HAP-1 (cell line): ENCODE measurements at regions not wholly inside any gene's neighbourhood (a gene's known extent, or its start where the extent isn't known, plus 50 kb on each side); places are given as distances from the start of the nearest gene placed in this dataset.

Experiments used
- DNase-seq, 2 experiments: peaks; one replicate each; pipeline ENCODE4 v3.0.0-alpha.2; 2016 to 2020; ENCODE audit warnings: low spot score in 2 of 2
- H3K27me3 ChIP-seq: fragments of 250-450 bp; sonication (Bioruptor Pico); 2 replicates; pipeline ENCODE4 v1.5.1; 2020; ENCODE audit warnings: low read depth, mild to moderate bottlenecking, moderate library complexity
- H3K36me3 ChIP-seq: fragments of 250-450 bp; sonication (Bioruptor Pico); replicated peaks from 2 replicates; pipeline ENCODE4 v1.5.1; 2020; ENCODE audit warnings: mild to moderate bottlenecking
- H3K4me1 ChIP-seq: fragments of 250-450 bp; sonication (Bioruptor Pico); 2 replicates; pipeline ENCODE4 v1.5.1; 2020; ENCODE audit warnings: mild to moderate bottlenecking
- H3K4me3 ChIP-seq: fragments of 250-450 bp; sonication (Bioruptor Pico); 2 replicates; pipeline ENCODE4 v1.5.1; 2020; ENCODE audit warnings: mild to moderate bottlenecking, moderate library complexity
- H3K9me3 ChIP-seq: fragments of 250-450 bp; sonication (Bioruptor Pico); 2 replicates; pipeline ENCODE4 v1.5.1; 2020; ENCODE audit warnings: mild to moderate bottlenecking, moderate library complexity
- in situ Hi-C: fragments of 300-500 bp; cut with MboI; formaldehyde crosslinking; loops from 3 replicates; pipeline ENCODE4 v1.14.3; 2020; ENCODE audit warnings: low sequenced_read_pairs, inconsistent platforms, mixed read lengths

- H3K4me3 ChIP-seq = no peak overlapping the region
- in situ Hi-C loops = no loop called here
Observed at GRCh38 chr5:8445139-8445538, 576.2 kb downstream of the MTRR start.

DNA sequence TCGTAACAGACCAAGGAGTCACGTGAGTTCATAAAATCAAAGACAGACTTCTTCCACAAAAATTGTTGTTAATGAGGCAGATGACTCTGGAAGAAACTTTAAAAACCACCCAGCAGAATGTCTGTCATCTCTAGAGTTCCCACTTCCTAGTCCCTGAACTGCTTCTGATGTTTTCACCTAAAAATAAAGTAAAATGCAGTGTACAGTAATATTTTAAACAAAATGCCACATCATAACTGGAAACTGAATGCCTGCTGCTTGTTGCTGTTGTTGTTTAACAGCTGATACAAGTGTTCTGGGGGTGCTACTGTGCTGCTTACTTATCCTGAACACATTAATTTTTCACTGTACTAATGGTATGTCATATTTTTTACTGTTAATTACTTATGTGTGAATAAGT lies 577.2 kb downstream of the MTRR start:
- Histone ChIP-seq H3K27me3 (no peaks in the 10 kb centered on the region), H3K9me3 (no peaks in the 10 kb centered on the region), H3K4me3 (no peak overlapping the region), H3K36me3 (no peaks in the 10 kb centered on the region), H3K4me1 (no peaks in the 10 kb centered on the region)
- in situ Hi-C loops = no loop called here
- DNase-seq = no peak

More at GRCh38 chr5:8445139-8445538, 576.2 kb downstream of the MTRR start:
- H3K9me3 ChIP-seq = no peaks in the 10 kb centered on the region
- H3K36me3 ChIP-seq = no peaks in the 10 kb centered on the region
- H3K27me3 ChIP-seq = no peaks in the 10 kb centered on the region
- no peak for DNase-seq
- H3K4me1 ChIP-seq = no peaks in the 10 kb centered on the region

- Histone ChIP-seq H3K9me3 (no peaks in the 10 kb centered on the region), H3K4me3 (no peak overlapping the region), H3K36me3 (no peaks in the 10 kb centered on the region), H3K4me1 (no peaks in the 10 kb centered on the region), H3K27me3 (no peaks in the 10 kb centered on the region)
- in situ Hi-C loops = no loop called here
- no peak for DNase-seq
Observed at GRCh38 chr5:8456846-8457186, 587.9 kb downstream of the MTRR start.

GRCh38 chr5:8457187-8458037 lies 588.5 kb downstream of the MTRR start:
- H3K4me3 ChIP-seq = no peak overlapping the region
- in situ Hi-C loops = no loop called here
- no peak for DNase-seq

GRCh38 chr5:8458038-8458383 lies 589.1 kb downstream of the MTRR start:
- Histone ChIP-seq H3K9me3 (no peaks in the 10 kb centered on the region), H3K4me1 (no peaks in the 10 kb centered on the region), H3K36me3 (no peaks in the 10 kb centered on the region), H3K4me3 (no peak overlapping the region), H3K27me3 (no peaks in the 10 kb centered on the region)
- DNase-seq = no peak
- in situ Hi-C loops = no loop called here

More at GRCh38 chr5:8457187-8458037, 588.5 kb downstream of the MTRR start:
- Histone ChIP-seq H3K4me1 (no peaks in the 10 kb centered on the region), H3K27me3 (no peaks in the 10 kb centered on the region), H3K9me3 (no peaks in the 10 kb centered on the region), H3K36me3 (no peaks in the 10 kb centered on the region)

DNA sequence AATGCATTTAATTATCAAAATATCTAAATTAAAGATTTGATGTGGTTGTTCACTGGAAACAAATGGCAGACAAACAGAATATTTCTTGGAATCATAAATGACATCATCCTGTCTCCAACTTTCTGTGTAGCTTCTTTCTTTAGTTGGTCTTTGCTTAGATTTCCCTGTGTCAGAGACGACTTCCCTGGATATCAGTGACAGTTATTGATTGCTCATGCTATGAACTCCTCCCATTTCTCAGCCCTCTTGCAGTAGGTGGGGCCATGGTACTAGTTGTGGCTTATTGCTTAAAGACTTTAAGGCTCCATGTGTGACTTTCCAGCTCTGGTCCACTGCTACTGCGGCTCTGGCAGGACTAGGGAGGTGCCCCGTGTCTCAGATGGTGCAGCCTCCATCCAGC lies 592.6 kb downstream of the MTRR start:
- no peaks in the 10 kb centered on the region for H3K36me3 ChIP-seq
- H3K4me1 ChIP-seq = no peaks in the 10 kb centered on the region
- no peak overlapping the region for H3K4me3 ChIP-seq
- H3K27me3 ChIP-seq = no peaks in the 10 kb centered on the region
- in situ Hi-C loops = no loop called here
- H3K9me3 ChIP-seq = no peaks in the 10 kb centered on the region
- DNase-seq = no peak

DNA sequence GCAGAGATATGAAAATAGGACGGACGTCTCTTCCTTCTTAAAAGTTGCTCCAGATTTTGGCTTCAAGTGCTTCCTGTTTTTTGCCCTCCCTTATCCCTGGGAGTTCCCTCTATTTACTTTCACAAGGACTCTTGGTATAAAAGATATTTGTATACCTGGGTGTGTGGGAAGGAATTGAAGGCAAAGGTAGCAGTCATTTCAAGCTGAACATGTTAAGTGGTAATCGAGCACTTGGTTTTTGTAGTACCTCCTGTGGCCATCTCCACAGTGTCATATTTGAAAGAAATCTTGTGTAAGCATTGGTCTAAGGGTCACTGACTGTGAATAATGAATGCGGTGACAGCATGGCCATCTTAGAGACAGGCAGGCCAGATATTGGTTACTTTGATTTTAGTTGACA lies 593.6 kb downstream of the MTRR start:
- in situ Hi-C loops = no loop called here
- no peaks in the 10 kb centered on the region for H3K36me3 ChIP-seq

DNA sequence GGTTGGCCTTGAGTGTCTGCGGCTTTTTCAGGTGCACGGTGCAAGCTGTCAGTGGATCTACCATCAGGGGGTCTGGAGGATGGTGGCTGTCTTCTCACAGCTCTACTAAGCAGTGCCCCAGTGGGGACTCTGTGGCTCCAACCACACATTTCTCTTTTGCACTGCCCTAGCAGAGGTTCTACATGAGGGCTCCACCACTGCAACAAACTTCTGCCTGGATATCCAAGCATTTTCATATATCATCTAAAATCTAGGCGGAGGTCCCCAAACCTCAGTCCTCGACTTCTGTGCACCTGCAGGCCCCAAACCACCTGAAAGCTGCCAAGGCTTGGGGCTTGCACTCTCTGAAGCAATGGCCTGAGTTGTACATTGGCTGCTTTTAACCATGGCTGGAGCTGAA lies 601.5 kb downstream of the MTRR start:
- no peak overlapping the region for H3K4me3 ChIP-seq
- no peak for DNase-seq
- no peaks in the 10 kb centered on the region for H3K4me1 ChIP-seq
- no peaks in the 10 kb centered on the region for H3K27me3 ChIP-seq
- no peaks in the 10 kb centered on the region for H3K36me3 ChIP-seq
- 0 out of 2 replicates have a peak, but pooled peaks cover 2% of the 10 kb centered on the region for H3K9me3 ChIP-seq
- in situ Hi-C loops = no loop called here

More for the DNA sequence above, 593.6 kb downstream of the MTRR start:
- Histone ChIP-seq H3K4me1 (no peaks in the 10 kb centered on the region), H3K27me3 (no peaks in the 10 kb centered on the region), H3K9me3 (no peaks in the 10 kb centered on the region), H3K4me3 (no peak overlapping the region)
- no peak for DNase-seq

DNA sequence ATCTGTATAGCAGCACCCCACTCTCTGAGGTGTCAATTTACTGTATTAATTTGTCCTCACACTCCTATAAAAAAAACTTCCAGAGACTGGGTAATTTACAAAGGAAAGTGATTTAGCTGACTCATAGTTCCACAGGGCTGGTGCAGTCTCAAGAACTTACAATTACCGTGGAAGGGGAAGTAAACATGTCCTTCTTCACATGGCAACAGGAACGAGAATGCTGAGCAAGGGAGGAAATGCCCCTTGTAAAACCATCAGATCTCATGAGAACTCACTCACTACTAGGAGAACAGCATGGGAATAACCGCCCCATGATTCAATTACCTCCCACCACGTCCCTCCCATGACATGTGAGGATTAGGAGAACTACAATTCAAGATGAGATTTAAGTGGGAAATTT lies 602.6 kb downstream of the MTRR start:
- no peak overlapping the region for H3K4me3 ChIP-seq
- no peaks in the 10 kb centered on the region for H3K4me1 ChIP-seq
- in situ Hi-C loops = no loop called here
- no peaks in the 10 kb centered on the region for H3K36me3 ChIP-seq
- 0 out of 2 replicates have a peak, but pooled peaks cover 2% of the 10 kb centered on the region for H3K9me3 ChIP-seq
- no peak for DNase-seq
- no peaks in the 10 kb centered on the region for H3K27me3 ChIP-seq

- Histone ChIP-seq H3K36me3 (no peaks in the 10 kb centered on the region), H3K4me1 (no peaks in the 10 kb centered on the region), H3K9me3 (0 out of 2 replicates have a peak, but pooled peaks cover 2% of the 10 kb centered on the region), H3K4me3 (no peak overlapping the region), H3K27me3 (no peaks in the 10 kb centered on the region)
- no peak for DNase-seq
- in situ Hi-C loops = no loop called here
Observed at GRCh38 chr5:8473016-8473415, 604.1 kb downstream of the MTRR start.

- Histone ChIP-seq H3K4me1 (no peaks in the 10 kb centered on the region), H3K9me3 (0 out of 2 replicates have a peak, but pooled peaks cover 2% of the 10 kb centered on the region), H3K4me3 (no peak overlapping the region), H3K27me3 (no peaks in the 10 kb centered on the region), H3K36me3 (no peaks in the 10 kb centered on the region)
- in situ Hi-C loops = no loop called here
- no peak for DNase-seq
Observed at GRCh38 chr5:8473827-8474568, 605.0 kb downstream of the MTRR start.

- no peaks in the 10 kb centered on the region for H3K27me3 ChIP-seq
- no peak for DNase-seq
- in situ Hi-C loops = no loop called here
- H3K4me3 ChIP-seq = no peak overlapping the region
- no peaks in the 10 kb centered on the region for H3K4me1 ChIP-seq
- 0 out of 2 replicates have a peak, but pooled peaks cover 2% of the 10 kb centered on the region for H3K9me3 ChIP-seq
- H3K36me3 ChIP-seq = no peaks in the 10 kb centered on the region
Observed at GRCh38 chr5:8474569-8474930, 605.6 kb downstream of the MTRR start.

- in situ Hi-C loops = no loop called here
- H3K9me3 ChIP-seq = 0 out of 2 replicates have a peak, but pooled peaks cover 2% of the 10 kb centered on the region
- no peak overlapping the region for H3K4me3 ChIP-seq
- no peaks in the 10 kb centered on the region for H3K27me3 ChIP-seq
- no peaks in the 10 kb centered on the region for H3K36me3 ChIP-seq
- no peak for DNase-seq
- H3K4me1 ChIP-seq = no peaks in the 10 kb centered on the region
Observed at GRCh38 chr5:8478326-8478725, 609.4 kb downstream of the MTRR start.

DNA sequence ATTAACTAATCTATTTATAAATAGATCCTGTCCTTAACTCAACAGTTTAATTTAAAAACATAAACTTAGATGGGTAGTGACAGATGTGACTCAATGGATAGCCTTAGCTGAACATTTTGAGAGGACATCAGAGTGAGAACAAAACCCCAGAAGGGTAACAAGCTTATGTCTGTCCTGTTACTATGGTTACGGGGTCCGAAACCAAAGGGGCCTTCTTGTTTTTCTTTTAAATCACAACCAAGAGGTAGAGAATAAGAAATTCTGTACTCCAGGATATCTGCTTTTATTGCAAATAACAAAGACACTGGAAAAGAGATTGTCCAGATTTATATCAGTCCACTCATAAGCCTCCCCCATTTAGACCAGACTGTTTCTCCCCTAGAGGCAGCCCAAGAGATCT lies 612.1 kb downstream of the MTRR start:
- no peak overlapping the region for H3K4me3 ChIP-seq
- H3K9me3 ChIP-seq = no peaks in the 10 kb centered on the region
- no peaks in the 10 kb centered on the region for H3K27me3 ChIP-seq
- H3K4me1 ChIP-seq = no peaks in the 10 kb centered on the region
- DNase-seq = no peak
- H3K36me3 ChIP-seq = no peaks in the 10 kb centered on the region
- in situ Hi-C loops = no loop called here
